ENCODE measurements at regions not wholly inside any gene's neighbourhood (a gene's known extent, or its start where the extent isn't known, plus 50 kb on each side); places are given as distances from the start of the nearest gene placed in this dataset.
"Not testable (repeated sequence)": the region's sequence is repeated elsewhere in the genome, so short reads cannot be mapped to it uniquely, and the experiment has no call there.

GRCh38 chr4:79607979-79608378 lies 200.0 kb upstream of the GK2 start:
- DNase-seq (ENCODE audit: low spot score), result no peak
- no peak for TF ChIP-seq CTCF (IDR thresholded peaks at IDR 0.05; ENCODE audit: borderline replicate concordance, control extremely low read depth, extremely low read depth, insufficient read depth, missing control alignments)
- in situ Hi-C loops (cut with MboI; ENCODE audit: low sequenced_read_pairs, unreplicated experiment), result no loop called here

- TF ChIP-seq CTCF (IDR thresholded peaks at IDR 0.05; ENCODE audit: borderline replicate concordance, control extremely low read depth, extremely low read depth, insufficient read depth, missing control alignments), result no peak
- in situ Hi-C loops (cut with MboI; ENCODE audit: low sequenced_read_pairs, unreplicated experiment), result no loop called here
- no peak for DNase-seq (ENCODE audit: low spot score)
These were observed 196.1 kb upstream of the GK2 start for GRCh38 chr4:79604152-79604551.

GRCh38 chr4:79603681-79604080 lies 195.7 kb upstream of the GK2 start:
- DNase-seq (ENCODE audit: low spot score), result no peak
- in situ Hi-C loops (cut with MboI; ENCODE audit: low sequenced_read_pairs, unreplicated experiment), result no loop called here
- no peak for TF ChIP-seq CTCF (IDR thresholded peaks at IDR 0.05; ENCODE audit: borderline replicate concordance, control extremely low read depth, extremely low read depth, insufficient read depth, missing control alignments)

GRCh38 chr4:79599691-79600090 lies 191.7 kb upstream of the GK2 start:
- no peak for DNase-seq (ENCODE audit: low spot score)
- TF ChIP-seq CTCF (IDR thresholded peaks at IDR 0.05; ENCODE audit: borderline replicate concordance, control extremely low read depth, extremely low read depth, insufficient read depth, missing control alignments), result no peak
- in situ Hi-C loops (cut with MboI; ENCODE audit: low sequenced_read_pairs, unreplicated experiment), result no loop called here

GRCh38 chr4:79598801-79599200 lies 190.8 kb upstream of the GK2 start:
- no peak for TF ChIP-seq CTCF (IDR thresholded peaks at IDR 0.05; ENCODE audit: borderline replicate concordance, control extremely low read depth, extremely low read depth, insufficient read depth, missing control alignments)
- in situ Hi-C loops (cut with MboI; ENCODE audit: low sequenced_read_pairs, unreplicated experiment), result no loop called here
- no peak for DNase-seq (ENCODE audit: low spot score)

- no peak for DNase-seq (ENCODE audit: low spot score)
- no peak for TF ChIP-seq CTCF (IDR thresholded peaks at IDR 0.05; ENCODE audit: borderline replicate concordance, control extremely low read depth, extremely low read depth, insufficient read depth, missing control alignments)
- in situ Hi-C loops (cut with MboI; ENCODE audit: low sequenced_read_pairs, unreplicated experiment), result no loop called here
These were observed 190.2 kb upstream of the GK2 start for GRCh38 chr4:79598214-79598613.

GRCh38 chr4:79597266-79597665 lies 189.2 kb upstream of the GK2 start:
- no peak for TF ChIP-seq CTCF (IDR thresholded peaks at IDR 0.05; ENCODE audit: borderline replicate concordance, control extremely low read depth, extremely low read depth, insufficient read depth, missing control alignments)
- DNase-seq (ENCODE audit: low spot score), result no peak
- in situ Hi-C loops (cut with MboI; ENCODE audit: low sequenced_read_pairs, unreplicated experiment), result no loop called here

- DNase-seq (ENCODE audit: low spot score); in situ Hi-C loops (cut with MboI; ENCODE audit: low sequenced_read_pairs, unreplicated experiment): not testable (repeated sequence)
These were observed 184.2 kb upstream of the GK2 start for GRCh38 chr4:79592218-79592617.
